GM21825 (cell line): ENCODE measurements at regions not wholly inside any gene's neighbourhood (a gene's known extent, or its start where the extent isn't known, plus 50 kb on each side); places are given as distances from the start of the nearest gene placed in this dataset.
"Not testable (repeated sequence)": the region's sequence is repeated elsewhere in the genome, so short reads cannot be mapped to it uniquely, and the experiment has no call there.

Source experiments
- ATAC-seq: cut with Tn5 transposase; IDR thresholded peaks from one replicate; pipeline ENCODE4 v1.9.1; 2021; ENCODE audit warnings: mild to moderate bottlenecking, moderate library complexity; ENCODE audit not compliant: unreplicated experiment

DNA sequence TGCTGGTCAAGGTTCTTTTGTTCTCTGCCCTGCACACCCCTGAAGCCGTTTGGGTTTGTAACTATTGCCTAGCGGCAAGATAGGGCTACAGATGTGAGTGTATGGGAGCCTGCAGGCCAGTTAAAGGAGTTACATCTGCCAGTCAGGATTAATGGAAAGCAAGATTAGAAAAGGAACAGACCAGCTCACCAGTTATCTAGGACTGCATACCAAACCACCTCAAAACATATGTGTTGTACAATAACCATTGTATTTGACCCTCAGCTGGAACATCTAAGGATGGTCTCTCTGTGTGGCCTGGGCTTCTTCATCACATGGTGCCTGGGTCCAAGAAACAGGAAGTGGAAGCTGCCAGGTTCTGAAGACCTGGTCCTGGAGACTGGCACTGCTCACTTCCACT is 52.5 kb upstream of the FBXO28 start:
- ATAC-seq = no peak

DNA sequence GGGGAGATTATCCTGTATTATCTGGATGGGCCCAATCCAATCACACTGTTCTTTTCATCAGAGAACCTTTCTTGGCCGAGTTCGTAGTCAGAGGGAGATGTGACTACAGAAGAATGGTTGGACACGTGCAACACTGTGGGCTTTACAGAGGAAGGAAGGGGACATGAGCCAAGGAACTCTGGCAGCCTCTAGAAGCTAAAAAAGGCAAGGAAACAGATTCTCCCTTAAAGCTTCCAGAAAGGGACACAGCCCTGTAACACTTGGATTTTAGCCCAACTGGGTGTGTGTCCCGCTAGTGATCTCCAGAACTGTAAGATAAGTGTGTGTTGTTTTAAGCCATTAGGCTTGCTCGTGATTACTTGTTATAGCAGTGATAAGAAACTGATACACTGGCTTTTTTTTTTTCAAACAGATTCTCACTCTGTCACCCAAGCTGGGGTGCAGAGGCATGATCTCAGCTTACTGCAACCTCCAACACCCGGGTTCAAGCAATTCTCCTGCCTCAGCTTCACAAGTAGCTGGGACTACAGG is 53.9 kb upstream of the FBXO28 start:
- no peak for ATAC-seq

DNA sequence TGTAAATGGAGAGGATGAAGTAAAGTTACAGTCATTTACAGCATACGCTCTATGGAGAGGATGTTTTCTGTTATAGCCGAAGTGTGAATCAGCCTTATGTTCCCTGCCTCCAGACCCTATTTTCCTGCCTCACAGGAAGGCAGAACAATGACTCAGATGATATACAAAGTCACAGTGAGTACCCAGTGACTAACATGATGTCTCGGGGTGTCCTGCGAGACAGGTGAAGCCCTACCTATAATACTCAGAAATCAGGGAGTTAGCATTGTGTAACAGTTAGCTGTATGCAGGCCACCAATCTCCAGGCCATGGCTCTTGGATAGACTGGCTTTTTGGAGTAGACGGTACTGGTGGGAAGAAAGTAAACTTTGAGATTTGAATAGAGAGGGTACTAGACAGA is 55.6 kb upstream of the FBXO28 start:
- ATAC-seq = no peak

DNA sequence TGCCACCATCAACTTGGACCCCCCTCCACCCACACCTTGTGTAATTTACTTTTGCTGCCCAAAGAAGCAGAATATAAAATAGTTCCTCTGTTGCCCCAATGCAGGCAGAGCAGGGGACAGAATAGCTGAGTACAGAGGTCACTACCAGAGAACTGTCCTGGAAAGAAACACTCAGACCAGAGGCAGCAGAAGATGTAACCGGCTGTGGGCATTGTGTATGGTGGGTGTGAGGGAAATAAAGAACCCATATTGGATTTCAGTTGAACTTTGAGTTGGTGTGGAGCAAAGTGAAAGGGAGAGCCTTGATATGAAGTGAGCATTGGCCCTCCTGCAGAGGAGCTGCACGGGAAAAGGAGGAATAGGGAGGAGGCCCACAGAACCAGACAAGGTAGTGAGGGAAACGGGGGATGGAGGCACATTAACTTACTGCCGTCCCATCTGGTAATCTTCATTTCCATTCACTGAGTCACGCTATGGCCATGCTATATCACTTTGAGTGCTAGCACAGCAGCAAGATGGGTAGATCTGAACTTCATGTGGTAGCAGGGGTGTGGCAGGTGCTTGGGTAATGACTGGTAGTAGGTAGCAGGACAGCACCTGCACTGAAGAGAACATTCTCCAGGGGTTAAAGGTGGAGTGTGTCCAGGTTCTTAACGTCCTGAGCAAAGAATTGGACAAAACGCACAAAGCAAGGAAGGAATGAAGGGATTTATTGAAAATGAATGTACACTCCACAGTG is 56.3 kb upstream of the FBXO28 start:
- ATAC-seq = no peak

DNA sequence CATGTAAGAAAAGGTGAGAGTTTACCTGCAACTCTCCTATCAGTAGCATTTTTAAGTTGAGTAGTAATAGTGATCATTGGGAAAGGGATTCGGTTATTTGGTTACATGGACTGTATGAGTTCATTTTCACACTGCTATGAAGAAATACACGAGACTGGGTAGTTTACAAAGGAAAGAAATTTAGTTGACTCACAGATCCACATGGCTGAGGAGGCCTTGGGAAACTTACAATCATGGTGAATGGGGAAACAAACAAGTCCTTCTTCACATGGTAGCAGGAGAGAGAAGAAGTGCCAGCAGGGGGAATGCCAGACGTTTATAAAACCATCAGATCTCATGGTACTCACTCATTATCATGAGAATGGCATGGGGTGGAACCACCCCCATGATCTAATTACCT is 59.3 kb upstream of the FBXO28 start:
- no peak for ATAC-seq

DNA sequence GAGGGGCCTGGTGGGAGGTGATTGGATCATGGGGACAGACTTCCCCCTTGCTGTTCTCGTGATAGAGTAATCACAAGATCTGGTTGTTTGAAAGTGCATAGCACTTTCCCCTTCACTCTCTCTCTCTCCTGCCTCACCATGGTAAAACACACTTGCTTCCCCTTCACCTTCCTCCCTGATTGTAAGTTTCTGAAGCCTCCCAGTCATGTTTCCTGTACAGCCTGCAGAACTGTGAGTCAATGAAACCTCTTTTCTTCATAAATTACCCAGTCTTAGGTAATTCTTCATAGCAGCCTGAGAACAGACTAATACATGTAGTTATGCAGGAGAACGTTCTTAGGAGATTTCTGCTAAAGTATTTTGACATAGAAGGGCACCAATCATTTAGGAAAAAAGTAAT is 59.9 kb upstream of the FBXO28 start:
- no peak for ATAC-seq

DNA sequence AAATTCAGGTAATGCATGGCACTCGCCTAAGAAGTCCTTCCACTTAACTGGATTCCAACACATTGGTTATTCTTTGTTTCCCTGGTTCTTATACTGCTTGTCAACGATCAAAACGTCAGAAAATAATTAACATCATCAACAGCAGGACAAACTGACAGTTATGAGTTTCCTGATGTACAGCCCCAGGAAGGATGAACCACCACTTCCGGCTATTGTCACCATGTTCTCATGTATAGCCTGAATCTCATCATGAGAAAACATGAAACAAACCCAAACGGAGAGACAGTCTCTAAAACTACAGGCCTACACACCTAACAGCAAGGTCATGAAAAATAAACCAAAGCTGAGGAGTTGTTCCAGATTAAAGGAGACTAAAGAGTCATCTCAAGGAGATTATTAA is 60.5 kb upstream of the FBXO28 start:
- no peak for ATAC-seq

DNA sequence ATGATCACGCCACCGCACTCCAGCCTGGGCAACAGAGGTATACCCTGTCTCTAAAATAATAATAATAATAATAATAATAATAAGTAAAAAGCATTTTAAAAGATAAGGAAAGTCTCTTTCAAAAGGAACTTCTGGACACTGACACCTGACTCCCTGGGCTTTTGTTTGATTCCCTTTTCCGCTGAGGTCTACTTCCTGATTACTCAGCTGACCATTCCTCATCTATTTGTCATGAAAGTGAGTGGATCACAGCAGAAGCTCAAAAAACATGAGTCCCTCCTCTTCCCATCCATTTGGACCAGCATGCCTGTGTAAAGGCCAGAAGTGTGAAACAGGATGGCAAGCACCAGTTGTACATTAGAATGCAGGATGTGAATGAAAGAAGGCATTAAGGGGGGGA is 61.1 kb upstream of the FBXO28 start:
- ATAC-seq = no peak

DNA sequence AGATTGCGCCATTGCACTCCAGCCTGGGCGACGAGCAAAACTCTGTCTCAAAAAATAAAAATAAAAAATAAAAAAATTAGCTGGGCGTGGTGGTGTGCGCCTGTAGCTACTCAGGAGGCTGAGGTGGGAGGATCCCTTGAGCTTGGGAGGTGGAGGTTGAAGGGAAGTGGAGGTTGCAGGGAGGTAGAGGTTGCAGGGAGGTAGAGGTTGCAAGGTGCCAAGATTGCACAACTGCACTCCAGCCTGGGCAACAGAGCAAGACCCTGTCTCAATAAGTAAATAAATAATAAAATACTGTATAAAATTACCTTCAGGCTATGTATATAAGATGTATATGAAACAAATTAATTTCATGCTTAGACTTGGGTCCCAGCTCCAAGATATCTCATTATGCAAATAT is 62.1 kb upstream of the FBXO28 start:
- ATAC-seq = not testable (repeated sequence)

DNA sequence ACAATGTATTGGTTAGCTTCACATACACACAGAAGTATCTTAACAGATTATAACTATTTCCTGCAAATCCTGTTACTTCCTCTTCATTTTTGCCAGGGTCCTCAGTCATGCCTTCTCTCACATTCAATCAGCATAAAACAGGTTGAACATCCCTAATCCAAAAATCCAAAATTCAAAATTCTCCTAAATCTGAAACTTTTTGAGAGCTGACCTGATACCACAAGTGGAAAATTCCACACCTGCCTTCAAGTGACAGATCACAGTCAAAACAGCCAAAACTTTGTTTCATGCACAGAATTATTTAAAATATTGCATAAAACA is 62.9 kb upstream of the FBXO28 start:
- ATAC-seq = no peak

DNA sequence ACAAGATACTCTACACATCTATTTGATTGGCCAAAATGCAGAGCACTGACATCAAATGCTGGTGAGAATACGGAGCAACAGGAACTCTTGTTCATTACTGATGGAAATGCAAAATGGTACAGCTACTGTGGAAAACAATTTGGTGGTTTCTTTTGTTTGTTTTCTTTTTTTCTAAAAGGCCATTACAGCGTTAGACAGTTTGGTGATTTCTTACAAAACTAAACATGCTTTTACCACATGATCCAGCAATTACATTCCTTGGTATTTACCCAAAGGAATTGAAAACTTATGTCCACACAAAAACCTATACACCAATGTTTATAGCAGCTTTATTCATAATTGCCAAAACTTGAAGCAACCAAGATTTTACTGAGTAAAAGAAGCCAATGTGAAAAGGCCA is 66.4 kb upstream of the FBXO28 start:
- no peak for ATAC-seq

DNA sequence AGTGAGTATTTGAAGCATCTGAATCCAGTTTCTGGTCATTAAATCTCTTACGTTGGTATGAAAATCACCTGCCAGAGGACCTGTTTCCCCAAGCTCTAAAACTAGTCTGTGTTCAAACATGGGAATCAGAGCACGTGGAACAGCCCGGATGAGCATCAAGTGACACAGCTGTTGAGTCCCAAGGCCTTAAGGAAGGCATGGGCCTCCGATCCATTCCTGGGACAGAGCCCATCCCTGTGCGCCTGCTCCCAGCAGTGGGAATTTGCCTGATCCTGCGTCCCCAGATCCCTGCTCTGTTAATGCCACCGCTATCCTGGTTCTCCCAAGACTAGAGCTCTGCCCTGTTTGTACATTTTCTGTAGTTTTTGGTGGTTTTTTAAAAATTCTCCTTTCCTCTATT is 68.4 kb upstream of the FBXO28 start:
- ATAC-seq = no peak

DNA sequence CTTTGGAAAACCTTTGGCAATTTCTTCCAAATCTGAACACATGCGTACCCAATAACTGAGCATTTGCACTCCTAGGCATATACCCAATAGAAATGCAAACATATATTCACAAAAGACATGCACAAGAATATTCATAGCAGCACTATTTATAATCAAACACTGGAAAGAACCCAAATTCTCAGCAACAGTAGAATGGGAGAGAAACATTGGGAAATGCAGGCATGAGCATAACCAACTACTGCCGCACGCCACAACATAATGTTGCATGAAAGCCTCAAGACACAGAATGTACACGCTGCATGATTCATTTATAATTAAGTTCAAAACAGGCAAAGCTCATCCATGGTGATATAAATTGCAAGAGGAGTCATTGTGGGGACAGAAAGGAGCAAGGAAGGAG is 69.5 kb upstream of the FBXO28 start:
- ATAC-seq = no peak

DNA sequence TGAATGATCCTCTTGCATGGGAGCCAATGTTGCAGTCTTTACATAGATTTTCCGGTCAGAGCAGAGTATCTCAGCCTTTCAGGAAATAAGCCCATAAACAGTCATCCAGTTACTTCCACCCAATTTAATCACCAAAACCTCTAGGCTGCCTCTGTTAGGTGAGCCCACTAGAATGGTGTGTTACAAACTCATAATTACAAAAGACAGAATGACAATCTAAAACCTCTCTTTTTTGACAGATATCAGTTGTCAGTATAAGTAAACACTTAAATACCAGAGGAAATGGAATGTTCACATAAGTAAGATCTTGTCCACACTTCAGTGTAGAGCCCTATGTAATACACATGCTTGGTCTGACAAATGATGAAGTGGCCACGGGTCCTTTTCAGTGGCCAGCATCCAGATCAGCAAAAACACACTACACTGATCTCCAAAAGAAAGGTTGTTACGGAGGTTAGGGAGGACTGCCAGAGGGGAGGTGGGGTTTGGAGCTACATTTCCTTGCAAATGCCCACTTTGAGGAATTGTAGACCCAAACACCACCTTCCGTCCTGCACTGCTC is 71.3 kb upstream of the FBXO28 start:
- no peak for ATAC-seq

DNA sequence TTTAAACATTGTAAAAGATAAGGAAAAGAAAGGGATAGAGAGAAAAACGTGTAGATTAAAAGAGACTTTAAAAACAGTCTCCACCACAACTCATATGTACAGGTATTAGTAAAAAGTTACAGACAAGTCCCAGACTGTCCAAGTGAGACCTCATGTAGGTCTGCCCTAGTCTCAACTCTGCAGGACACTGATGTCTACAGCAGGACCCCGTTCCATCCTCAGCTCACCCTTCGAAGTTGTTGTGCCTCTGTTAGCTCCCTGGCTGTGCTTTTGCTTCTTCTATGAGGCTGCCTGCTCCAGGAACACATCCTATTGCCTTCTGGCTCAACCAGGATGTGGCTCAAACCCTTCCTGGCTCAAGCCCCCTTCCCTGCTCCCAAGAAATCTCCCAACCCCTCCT is 72.9 kb upstream of the FBXO28 start:
- ATAC-seq = no peak

DNA sequence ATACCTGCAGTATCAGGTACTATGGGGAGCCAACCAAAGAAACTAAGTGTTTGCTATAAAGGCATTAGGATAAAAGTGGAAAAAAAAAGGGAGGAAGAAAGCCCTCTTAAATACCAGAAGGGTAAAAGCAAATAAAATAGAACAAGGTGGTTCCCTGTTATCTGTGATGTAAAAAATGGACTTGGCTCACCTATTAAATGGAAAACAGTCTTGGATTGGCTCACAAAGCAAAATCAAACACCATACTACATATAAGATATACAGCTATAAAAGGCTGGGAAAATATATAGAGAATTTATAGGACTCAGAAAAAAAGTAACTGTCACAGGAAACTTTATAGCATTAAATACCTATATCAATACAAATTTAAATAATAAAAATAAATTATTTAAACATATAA is 73.5 kb upstream of the FBXO28 start:
- not testable (repeated sequence) for ATAC-seq

DNA sequence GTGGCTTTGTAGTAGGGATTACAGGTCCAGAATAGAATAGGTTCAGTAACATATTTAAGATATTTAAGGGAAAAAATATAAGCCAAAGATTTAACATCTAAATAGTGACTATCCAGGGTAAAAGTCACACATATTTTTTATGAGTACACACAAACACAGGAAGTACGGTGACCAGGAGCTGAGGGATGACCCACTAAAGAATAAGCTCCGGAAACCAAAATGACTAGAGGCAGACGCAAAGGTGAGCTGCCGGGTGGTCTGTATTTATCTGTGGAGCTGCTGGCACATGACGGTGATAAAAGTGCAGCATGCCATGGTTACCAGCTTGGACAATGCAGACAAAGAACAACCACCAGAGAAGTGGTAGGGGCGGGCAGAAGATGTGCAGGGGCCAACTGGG is 73.9 kb upstream of the FBXO28 start:
- not testable (repeated sequence) for ATAC-seq

DNA sequence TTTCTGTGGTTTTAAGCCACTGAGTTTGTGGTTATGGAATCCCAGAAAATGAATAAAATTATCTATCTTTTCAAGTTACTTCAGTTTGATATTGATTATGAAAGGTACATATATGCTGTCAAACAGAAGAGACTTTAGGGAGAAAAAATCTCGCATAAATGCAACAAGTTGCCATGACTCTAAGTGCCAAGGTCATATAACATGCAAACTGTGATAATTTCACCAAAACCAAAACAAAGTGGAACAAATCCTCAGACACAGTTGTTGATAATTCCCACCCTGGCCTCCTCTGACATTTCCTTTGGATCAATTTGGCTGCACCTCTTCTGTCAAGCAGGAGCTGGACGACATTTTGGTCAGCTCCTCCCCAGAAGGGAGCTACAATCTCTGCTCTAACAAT is 75.1 kb upstream of the FBXO28 start:
- ATAC-seq = not testable (repeated sequence)

DNA sequence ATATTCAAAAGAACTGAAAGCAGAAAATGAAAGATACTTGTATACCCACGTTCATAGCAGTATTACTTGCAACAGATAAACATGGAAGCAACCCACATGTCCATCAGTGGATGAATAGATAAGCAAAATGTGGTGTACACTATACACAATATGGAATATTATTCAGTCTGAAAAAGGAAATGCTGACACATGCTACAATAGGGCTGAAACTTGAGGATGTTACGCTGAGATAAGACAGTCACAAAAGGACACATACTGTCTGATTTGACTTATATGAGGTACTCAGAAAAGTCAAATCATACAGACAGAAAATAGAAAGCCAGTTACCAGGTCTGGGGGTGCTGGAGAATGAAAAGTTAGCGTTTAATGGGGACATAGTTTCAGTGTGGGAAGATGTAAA is 76.5 kb upstream of the FBXO28 start:
- ATAC-seq = not testable (repeated sequence)

DNA sequence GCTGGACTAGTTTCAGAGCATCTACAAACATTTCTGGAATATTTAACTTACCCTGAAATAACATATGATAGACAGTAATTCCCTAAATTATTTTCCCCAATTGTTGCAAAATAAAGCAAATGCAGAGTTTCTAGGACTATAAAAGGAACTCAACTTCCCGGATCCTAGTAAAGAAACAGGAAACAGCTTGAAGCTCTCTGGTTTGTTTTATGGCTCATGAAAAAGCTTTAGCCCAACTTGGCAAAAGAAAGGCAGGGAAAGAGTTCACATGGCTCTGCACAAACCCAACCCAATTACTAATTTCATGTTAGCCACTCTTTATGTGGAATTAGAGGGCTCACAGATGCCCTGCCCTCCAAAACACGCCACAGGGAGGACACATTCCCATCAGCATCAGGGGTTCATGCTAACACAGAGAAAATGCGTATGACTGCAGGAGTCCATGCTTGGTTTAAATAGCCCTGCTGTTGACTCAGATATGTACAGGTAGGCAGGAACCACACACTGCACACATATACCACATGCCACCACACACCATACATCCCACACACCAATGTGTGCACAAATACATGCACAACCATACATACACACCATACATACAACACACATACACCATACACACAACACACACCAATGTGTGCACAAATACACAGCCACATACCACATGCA is 81.2 kb upstream of the FBXO28 start:
- not testable (repeated sequence) for ATAC-seq

DNA sequence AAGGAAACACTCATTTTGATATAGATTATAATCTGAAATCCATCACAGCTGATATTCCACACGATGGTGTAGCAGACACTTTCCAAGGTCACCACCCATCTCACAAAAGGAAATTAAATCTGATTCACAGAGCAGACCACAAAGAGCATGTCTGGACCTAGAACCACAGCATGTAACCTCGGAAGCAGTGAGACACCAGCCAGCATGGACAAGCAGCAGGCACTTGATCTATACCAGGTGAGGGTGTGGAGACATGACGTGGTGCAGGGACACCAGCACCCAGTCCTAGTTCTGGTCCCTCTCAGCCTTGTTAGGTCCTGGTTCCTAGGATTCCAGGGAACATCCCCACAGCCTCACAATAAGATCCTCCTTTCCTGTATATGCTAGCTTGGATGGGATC is 81.9 kb upstream of the FBXO28 start:
- ATAC-seq = not testable (repeated sequence)

DNA sequence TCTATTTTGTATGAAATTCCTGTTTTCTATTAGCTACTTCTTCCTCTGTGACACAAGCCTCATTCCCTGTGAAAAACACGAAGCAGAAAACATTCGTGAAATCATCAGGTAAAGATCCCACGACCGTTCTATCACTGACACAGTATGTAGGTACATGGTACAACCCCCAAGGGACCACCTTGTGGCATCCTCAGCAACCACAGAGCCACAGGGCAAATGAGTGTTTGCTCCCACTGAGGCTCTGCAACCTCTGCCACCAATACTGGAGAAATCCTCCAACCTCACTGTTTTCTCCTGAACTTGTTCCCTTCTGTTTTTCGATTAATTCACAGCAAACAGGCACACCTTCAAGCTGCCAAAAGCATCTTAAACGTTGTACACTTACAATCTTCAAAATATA is 83.7 kb upstream of the FBXO28 start:
- ATAC-seq = not testable (repeated sequence)
